PC-9 (cell line): ENCODE measurements at regions not wholly inside any gene's neighbourhood (a gene's known extent, or its start where the extent isn't known, plus 50 kb on each side); places are given as distances from the start of the nearest gene placed in this dataset.

Experiments used
- EZH2 ChIP-seq: fragments of 200-600 bp; sonication (generic); IDR thresholded peaks from 2 replicates; pipeline ENCODE4 v1.8.0; 2017; ENCODE audit warnings: antibody characterized with exemption, low read depth
- TF ChIP-seq, protein P1 (sequence below): fragments of 200-600 bp; sonication (generic); conservative IDR thresholded peaks from 2 replicates; pipeline ENCODE4 v1.6.1; 2017; ENCODE audit warnings: mixed run types, antibody characterized with exemption, mild to moderate bottlenecking, moderate library complexity

DNA sequence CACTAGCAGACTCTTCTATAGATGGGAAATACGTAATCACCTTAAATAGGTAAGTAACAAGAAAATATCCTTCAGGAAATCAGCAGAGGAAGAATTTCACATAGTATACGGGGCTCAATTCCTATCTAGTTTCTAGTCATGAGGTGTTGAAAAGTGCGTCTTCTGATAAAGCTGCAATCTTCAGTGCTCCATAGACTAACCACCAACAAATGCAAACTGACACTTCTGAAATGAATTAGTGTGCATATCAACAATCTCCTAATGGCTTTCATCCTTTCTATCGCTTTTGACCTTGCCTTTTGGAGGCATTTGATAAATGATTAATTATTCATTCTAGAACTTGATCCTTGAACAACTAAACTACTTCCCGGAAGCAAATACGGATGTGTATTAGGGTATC is 2306.6 kb upstream of the AGA start:
- TF ChIP-seq, protein P1, sequence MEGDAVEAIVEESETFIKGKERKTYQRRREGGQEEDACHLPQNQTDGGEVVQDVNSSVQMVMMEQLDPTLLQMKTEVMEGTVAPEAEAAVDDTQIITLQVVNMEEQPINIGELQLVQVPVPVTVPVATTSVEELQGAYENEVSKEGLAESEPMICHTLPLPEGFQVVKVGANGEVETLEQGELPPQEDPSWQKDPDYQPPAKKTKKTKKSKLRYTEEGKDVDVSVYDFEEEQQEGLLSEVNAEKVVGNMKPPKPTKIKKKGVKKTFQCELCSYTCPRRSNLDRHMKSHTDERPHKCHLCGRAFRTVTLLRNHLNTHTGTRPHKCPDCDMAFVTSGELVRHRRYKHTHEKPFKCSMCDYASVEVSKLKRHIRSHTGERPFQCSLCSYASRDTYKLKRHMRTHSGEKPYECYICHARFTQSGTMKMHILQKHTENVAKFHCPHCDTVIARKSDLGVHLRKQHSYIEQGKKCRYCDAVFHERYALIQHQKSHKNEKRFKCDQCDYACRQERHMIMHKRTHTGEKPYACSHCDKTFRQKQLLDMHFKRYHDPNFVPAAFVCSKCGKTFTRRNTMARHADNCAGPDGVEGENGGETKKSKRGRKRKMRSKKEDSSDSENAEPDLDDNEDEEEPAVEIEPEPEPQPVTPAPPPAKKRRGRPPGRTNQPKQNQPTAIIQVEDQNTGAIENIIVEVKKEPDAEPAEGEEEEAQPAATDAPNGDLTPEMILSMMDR: no peak
- no peak for TF ChIP-seq EZH2
